H1 (cell line): ENCODE measurements at regions not wholly inside any gene's neighbourhood (a gene's known extent, or its start where the extent isn't known, plus 50 kb on each side); places are given as distances from the start of the nearest gene placed in this dataset.

Source experiments
- CEBPB ChIP-seq: IDR thresholded peaks from 2 replicates; pipeline ENCODE4 v1.6.1; 2012; ENCODE audit warnings: low read depth, low read length
- CTCF ChIP-seq, 3 experiments: IDR thresholded peaks; 1 replicate in 2 of 3; 2 replicates in 1 of 3; pipeline versions ENCODE4 v1.5.1 to v1.6.1; 2011; ENCODE audit warnings: low read length in 3 of 3, mild to moderate bottlenecking in 3 of 3, inconsistent platforms in 2 of 3, low read depth in 1 of 3, moderate library complexity in 1 of 3; ENCODE audit not compliant: insufficient read depth in 1 of 3; ENCODE audit errors: control extremely low read depth in 1 of 3
- KDM1A ChIP-seq: fragments of 200-600, 300-600 bp; sonication (generic); IDR thresholded peaks from 2 replicates; pipeline ENCODE4 v1.7.1; 2016; ENCODE audit warnings: mild to moderate bottlenecking, low read length, borderline replicate concordance
- MAX ChIP-seq: IDR thresholded peaks from 2 replicates; pipeline ENCODE4 v1.6.1; 2012; ENCODE audit warnings: inconsistent platforms
- POLR2A ChIP-seq, 2 experiments: IDR thresholded peaks; 1 replicate in 1 of 2; 2 replicates in 1 of 2; pipeline ENCODE4 v1.6.1; 2011; ENCODE audit warnings: low read depth in 2 of 2, low read length in 2 of 2, mild to moderate bottlenecking in 2 of 2; ENCODE audit errors: control extremely low read depth in 1 of 2
- RNF2 ChIP-seq: fragments of 200-900, 300-1000 bp; sonication (generic); IDR thresholded peaks from 2 replicates; pipeline ENCODE4 v1.7.1; 2016; ENCODE audit warnings: borderline replicate concordance, low read depth, mild to moderate bottlenecking, antibody characterized with exemption, low read length; ENCODE audit not compliant: poor library complexity, severe bottlenecking; ENCODE audit errors: missing control alignments
- SIN3A ChIP-seq, 2 experiments: IDR thresholded peaks in 1 of 2; conservative IDR thresholded peaks in 1 of 2; 2 replicates each; pipeline ENCODE4 v1.6.1; 2011 to 2012; ENCODE audit warnings: low read length in 2 of 2, improper control_type of control experiment in 1 of 2, low read depth in 1 of 2, mild to moderate bottlenecking in 1 of 2
- SRF ChIP-seq: IDR thresholded peaks from 2 replicates; pipeline ENCODE4 v1.6.1; 2011; ENCODE audit warnings: mild to moderate bottlenecking, low read depth, low read length, moderate library complexity
- USF2 ChIP-seq: IDR thresholded peaks from 2 replicates; pipeline ENCODE4 v1.6.1; 2011; ENCODE audit warnings: low read length, improper control_type of control experiment

GRCh38 chr1:116260621-116261020 lies 112.4 kb upstream of the ATP1A1 start:
- no peak for TF ChIP-seq RNF2
- no peak for TF ChIP-seq CEBPB
- no peak for TF ChIP-seq KDM1A
- no peak for TF ChIP-seq SIN3A (conservative IDR thresholded peaks at IDR 0.05 in 1 of 2, IDR thresholded peaks at IDR 0.05 in 1 of 2; ENCODE audit: low read depth in 1 of 2, low read length in 2 of 2)
- TF ChIP-seq MAX: no peak
- TF ChIP-seq CTCF (IDR thresholded peaks at IDR 0.05; ENCODE audit: control extremely low read depth in 1 of 3, insufficient read depth in 1 of 3, low read depth in 1 of 3, low read length in 3 of 3): no peak
- no peak for TF ChIP-seq USF2
- TF ChIP-seq SRF: no peak
- TF ChIP-seq POLR2A (IDR thresholded peaks at IDR 0.05; ENCODE audit: control extremely low read depth in 1 of 2, low read depth in 2 of 2, low read length in 2 of 2): no peak
